HG03280 (cell line): ENCODE measurements at regions not wholly inside any gene's neighbourhood (a gene's known extent, or its start where the extent isn't known, plus 50 kb on each side); places are given as distances from the start of the nearest gene placed in this dataset.

Experiments
- ATAC-seq: cut with Tn5 transposase; IDR thresholded peaks from one replicate; pipeline ENCODE4 v1.9.1; 2021; ENCODE audit warnings: mild to moderate bottlenecking, moderate library complexity; ENCODE audit not compliant: unreplicated experiment

- no peak for ATAC-seq
Measured at GRCh38 chr2:122595065-122595464, 839.6 kb downstream of the TSN start.

GRCh38 chr2:122596598-122596997 lies 841.1 kb downstream of the TSN start:
- ATAC-seq, result no peak

- no peak for ATAC-seq
Measured at GRCh38 chr2:122598784-122599183, 843.3 kb downstream of the TSN start.

GRCh38 chr2:122610948-122611609 lies 855.6 kb downstream of the TSN start:
- ATAC-seq, result no peak

GRCh38 chr2:122622934-122623333 lies 867.5 kb downstream of the TSN start:
- ATAC-seq, result no peak

GRCh38 chr2:122627388-122627787 lies 871.9 kb downstream of the TSN start:
- ATAC-seq, result no peak

GRCh38 chr2:122634256-122634655 lies 878.8 kb downstream of the TSN start:
- ATAC-seq, result no peak

- ATAC-seq, result no peak
Measured at GRCh38 chr2:122634920-122635319, 879.5 kb downstream of the TSN start.

- no peak for ATAC-seq
Measured at GRCh38 chr2:122635686-122636085, 880.2 kb downstream of the TSN start.

- no peak for ATAC-seq
Measured at GRCh38 chr2:122636097-122636496, 880.6 kb downstream of the TSN start.

GRCh38 chr2:122639176-122639575 lies 883.7 kb downstream of the TSN start:
- no peak for ATAC-seq

- ATAC-seq, result no peak
Measured at GRCh38 chr2:122639711-122640110, 884.3 kb downstream of the TSN start.

- ATAC-seq, result no peak
Measured at GRCh38 chr2:122643725-122644329, 888.4 kb downstream of the TSN start.

- no peak for ATAC-seq
Measured at GRCh38 chr2:122651236-122651635, 895.8 kb downstream of the TSN start.

GRCh38 chr2:122651780-122652179 lies 896.3 kb downstream of the TSN start:
- no peak for ATAC-seq

- no peak for ATAC-seq
Measured at GRCh38 chr2:122652670-122653069, 897.2 kb downstream of the TSN start.

GRCh38 chr2:122656403-122656802 lies 901.0 kb downstream of the TSN start:
- ATAC-seq, result no peak

- ATAC-seq, result no peak
Measured at GRCh38 chr2:122660786-122661634, 905.6 kb downstream of the TSN start.

- ATAC-seq, result no peak
Measured at GRCh38 chr2:122663620-122664019, 908.2 kb downstream of the TSN start.

GRCh38 chr2:122669627-122670026 lies 914.2 kb downstream of the TSN start:
- no peak for ATAC-seq

- ATAC-seq, result no peak
Measured at GRCh38 chr2:122670897-122671296, 915.4 kb downstream of the TSN start.

GRCh38 chr2:122680662-122681061 lies 925.2 kb downstream of the TSN start:
- ATAC-seq, result no peak
